IPS DF 19.7 (cell line): ENCODE measurements at regions not wholly inside any gene's neighbourhood (a gene's known extent, or its start where the extent isn't known, plus 50 kb on each side); places are given as distances from the start of the nearest gene placed in this dataset.

Source experiments
- DNase-seq: peaks from one replicate; pipeline ENCODE4 v3.0.0-alpha.2; 2013; ENCODE audit warnings: low read depth, low spot score

- DNase-seq, result no peak
Observed at GRCh38 chr1:108050911-108051629, 86.1 kb upstream of the VAV3 start.

- no peak for DNase-seq
Observed at GRCh38 chr1:108050158-108050557, 85.2 kb upstream of the VAV3 start.

GRCh38 chr1:108049178-108049819 lies 84.3 kb upstream of the VAV3 start:
- no peak for DNase-seq

GRCh38 chr1:108048301-108049177 lies 83.6 kb upstream of the VAV3 start:
- no peak for DNase-seq

GRCh38 chr1:108047085-108047484 lies 82.1 kb upstream of the VAV3 start:
- no peak for DNase-seq

DNA sequence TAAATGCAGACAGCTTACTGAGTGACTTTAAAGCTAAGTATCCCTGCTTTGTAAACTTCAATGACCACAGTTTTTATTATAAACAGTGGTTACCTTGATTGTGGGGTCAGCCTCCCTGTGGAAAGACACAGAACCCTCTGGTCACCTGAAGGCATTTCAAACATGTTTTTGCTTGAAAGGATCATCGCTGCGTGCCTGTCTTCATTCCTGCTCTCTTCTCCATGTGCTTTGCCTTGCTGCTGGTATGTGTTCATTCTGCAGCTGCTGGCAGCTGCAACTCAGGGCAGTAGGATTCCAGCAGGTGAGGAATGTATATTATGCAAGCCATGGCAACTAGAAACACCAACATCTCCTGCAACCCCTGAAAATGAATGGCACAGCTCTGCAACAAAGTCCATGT lies 81.0 kb upstream of the VAV3 start:
- DNase-seq, result no peak

GRCh38 chr1:108045460-108045859 lies 80.5 kb upstream of the VAV3 start:
- no peak for DNase-seq

- no peak for DNase-seq
Observed at GRCh38 chr1:108044318-108044717, 79.3 kb upstream of the VAV3 start.

DNA sequence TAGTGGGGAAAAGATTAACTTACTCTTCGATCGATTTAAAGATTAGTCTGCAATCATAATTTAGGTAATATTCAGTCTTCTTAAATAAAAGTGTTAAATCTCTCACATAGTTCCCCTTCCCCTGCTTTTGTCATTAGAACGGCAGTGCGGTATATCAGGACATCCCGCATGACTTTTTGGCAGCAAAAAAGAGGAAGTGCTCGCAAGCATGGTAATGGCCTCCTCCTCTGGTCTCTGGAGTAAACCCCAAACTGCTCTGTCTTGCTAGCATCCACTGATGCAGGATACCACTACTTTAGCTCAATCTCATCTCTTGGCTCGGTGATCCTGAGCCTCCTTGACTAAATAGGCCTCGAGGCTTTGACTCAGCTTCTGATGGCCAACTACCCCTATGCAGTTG lies 78.7 kb upstream of the VAV3 start:
- no peak for DNase-seq

DNA sequence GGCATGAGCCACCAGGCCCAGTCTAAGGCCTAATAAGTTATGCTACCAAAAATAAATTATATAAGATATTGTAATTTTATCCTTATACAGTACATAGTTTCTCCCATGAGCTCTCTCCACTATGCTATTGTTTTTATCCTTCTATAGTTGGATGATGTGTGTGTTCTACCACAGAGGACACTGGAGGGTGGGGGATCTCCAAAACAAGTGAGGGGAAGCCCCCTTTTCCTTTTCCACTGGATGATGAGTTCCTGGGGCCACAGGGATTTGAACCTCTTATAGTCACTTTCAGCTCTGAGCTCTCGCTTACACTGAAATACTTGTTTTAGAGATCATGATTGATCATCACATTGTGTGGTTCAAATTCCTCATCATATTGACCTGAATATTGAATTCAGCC lies 77.6 kb upstream of the VAV3 start:
- DNase-seq, result no peak

DNA sequence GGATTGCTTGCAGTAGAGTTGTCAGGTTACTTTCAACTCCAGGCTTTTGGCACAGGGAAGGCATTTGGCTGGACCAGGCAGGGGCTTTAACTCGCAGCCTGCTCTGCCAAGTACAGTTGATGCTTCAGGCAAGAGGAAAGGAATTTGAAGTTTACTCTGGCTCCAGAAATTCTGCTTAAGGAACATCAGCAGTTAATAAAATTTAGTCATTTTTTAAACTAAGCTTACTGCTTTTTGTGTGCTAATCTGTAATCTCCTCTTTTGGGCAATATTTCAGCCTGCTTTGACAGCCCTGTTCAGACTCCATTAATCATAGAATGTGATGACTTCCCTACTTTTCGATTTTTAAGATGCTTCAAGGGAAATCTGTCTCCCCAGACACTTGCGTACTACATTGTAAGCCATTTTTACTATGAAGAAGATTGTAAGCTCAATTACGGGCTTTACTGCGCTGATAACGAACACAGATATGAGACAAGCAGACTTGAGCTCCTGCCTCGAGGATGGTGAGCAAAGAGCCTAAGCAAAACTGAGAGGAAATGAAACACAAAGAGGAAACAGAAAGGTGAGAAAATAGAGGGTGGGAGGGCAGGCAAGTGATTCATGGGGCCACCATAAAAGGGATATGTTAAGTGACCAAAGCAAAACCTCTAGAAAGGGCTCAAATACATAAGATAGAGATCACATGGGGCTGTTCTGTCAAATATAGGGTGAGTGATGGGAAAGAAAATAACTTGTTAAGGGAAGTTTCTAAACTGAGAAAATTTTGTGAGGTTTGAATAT lies 76.6 kb upstream of the VAV3 start:
- DNase-seq, result no peak

GRCh38 chr1:108038653-108039236 lies 73.8 kb upstream of the VAV3 start:
- no peak for DNase-seq

DNA sequence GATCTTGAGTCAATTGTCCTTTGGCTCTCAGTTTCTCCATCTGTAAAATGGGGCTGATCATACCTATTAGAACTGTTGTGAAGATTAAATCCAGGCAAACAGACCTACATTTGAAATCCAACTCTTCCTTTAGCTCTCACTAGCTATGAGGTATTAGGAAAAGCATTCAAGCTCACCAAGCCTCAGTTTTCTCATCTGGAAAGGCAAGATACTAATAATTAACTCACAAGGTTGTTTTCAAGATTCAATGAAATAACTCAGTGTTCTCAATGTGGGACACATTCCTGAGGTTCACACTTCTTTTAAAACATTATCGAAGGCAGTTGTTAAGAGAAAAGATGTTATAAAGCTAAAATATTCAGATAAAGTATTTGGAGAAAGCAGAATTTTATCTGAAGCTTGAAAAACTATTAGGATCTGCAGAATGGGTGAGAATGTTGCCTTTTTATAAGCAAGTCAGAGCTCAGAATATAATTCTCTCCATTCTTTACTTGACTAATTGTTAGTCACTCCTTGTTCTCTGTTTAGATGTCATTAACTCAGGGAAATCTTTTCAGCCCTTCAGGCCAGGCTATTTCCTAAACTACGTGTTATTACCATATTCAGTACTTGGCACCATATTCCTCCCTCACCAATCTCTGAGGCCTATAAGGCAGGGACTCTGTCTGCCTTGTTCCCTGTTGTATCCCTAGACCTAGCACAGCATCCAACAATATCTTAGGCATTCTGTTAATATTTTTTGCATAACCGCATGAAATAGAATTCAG lies 72.0 kb upstream of the VAV3 start:
- no peak for DNase-seq

GRCh38 chr1:108034396-108034795 lies 69.4 kb upstream of the VAV3 start:
- DNase-seq, result no peak

- no peak for DNase-seq
Observed at GRCh38 chr1:108033550-108033951, 68.6 kb upstream of the VAV3 start.

DNA sequence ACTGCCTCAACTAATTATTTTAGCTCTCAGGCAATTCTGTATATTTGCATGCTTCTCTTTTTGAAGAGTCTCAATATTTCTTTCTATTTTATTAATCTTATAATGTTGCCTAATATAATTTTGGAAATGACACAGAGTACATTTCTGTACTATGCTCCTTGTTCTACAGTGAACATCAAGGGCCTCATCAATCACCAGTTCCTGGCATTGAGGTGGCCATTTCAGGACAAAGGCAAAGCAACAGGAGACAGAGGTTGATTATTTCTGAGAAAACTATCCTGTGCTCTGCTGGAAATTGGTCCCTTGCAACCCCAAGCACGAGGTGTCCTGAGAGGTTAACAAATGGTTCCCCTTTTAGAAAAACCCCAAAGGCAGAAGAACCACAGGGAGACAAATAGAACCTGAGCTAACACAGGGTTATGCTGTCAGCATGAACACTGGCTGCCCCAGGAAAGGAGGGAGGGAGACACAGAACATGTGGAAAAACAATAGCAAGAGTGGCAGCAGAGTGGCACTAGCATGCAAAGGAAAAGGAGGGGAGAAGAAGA lies 63.9 kb upstream of the VAV3 start:
- DNase-seq, result no peak

GRCh38 chr1:108027389-108027788 lies 62.4 kb upstream of the VAV3 start:
- no peak for DNase-seq

GRCh38 chr1:108017698-108018097 lies 52.7 kb upstream of the VAV3 start:
- no peak for DNase-seq

DNA sequence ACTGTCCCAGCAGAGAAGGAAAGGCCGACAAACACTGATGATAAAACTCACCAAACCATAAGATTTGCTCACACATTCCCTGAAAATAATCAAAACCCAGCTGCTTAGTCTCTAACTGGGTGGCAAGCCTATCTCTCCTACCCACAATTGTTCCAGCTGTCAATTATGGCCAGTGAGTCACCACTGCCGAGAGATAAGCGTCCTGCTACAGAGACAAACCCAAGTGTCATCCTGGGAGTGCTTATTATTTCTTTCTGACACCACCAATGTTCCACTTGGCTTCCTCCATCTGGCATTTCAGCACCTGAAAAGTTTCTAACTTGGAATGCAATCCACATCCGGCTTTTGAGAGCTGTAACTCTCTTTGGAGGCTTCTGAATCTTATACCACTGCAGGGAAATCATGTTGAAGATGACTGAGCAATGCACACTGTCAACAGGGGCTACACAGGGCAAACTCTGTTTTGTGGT lies 51.5 kb upstream of the VAV3 start:
- DNase-seq, result no peak
